Frontal cortex (tissue), 3 donors: ENCODE measurements at regions not wholly inside any gene's neighbourhood (a gene's known extent, or its start where the extent isn't known, plus 50 kb on each side); places are given as distances from the start of the nearest gene placed in this dataset.
"Not testable (repeated sequence)": the region's sequence is repeated elsewhere in the genome, so short reads cannot be mapped to it uniquely, and the experiment has no call there.

ENCODE experiments used
- DNase-seq, 2 donors: peaks; one replicate each; pipeline ENCODE4 v3.0.0; 2012; ENCODE audit warnings: low spot score in 2 of 2
- FAIRE-seq: peaks from 2 replicates; lab custom pipeline; 2012; peaks lifted over from hg19 to GRCh38; lab: Jason Lieb, UNC
- donor health status: control.
- donor health status: control.
- donor health status: control.

DNA sequence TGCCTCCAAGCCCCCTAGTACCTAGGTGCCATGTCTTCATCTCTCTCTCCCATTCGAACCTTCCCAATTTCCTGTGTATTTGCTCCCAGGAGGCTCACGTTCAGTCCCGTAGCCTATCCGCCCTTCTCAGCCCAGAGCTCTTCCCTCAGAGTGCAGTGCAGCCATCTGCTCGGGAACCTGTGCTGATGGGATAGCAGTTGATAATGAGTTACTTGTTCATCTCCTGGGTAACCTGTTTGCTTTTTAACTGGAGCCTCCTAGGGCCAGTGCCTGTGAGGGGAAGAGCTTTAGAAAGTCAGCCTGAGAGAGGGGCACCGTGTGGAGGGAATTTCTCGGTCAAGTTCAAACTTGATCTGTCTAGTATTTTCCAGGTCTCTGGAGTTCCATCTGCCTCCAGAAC, 229.8 kb upstream of the IL12B start:
- FAIRE-seq (no peak), DNase-seq (no peak)

DNA sequence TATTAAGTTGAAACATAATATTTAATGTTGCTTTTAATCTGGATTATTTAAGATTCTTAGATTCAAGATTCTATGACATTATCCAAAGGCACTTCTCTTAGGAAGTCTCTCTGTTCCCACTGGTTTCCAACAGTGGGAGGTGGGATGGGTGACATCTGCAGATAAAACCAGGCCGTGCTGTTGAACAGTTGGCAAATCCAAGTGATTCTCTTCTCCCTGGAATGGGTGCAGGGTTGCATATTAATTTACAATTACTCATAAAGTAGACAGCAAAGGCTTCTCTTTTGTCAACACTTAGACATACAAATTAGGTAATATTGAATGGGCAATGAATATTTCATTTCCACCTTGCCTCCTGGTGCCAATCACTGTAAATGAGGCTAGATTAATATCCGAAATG, 233.7 kb upstream of the IL12B start:
- no peak for DNase-seq
- no peak for FAIRE-seq

DNA sequence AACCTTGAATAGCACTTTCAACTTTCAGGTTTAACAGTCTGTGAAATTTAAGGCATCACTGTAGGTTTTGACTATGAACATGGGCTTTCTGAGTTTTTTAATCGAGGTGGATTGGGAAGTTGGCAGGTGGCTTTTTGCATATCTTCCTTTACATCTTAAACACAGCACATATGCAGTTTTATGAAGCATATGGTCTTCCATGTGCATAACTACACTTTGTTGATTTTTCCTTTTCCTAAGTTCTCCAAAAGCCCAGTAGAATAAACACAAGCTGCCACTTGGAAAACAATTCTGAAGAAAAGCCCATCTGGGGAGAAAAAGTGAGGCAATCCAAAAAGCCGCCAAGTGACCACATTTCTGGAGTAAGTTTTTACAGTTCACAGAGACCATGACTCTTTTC, 236.5 kb upstream of the IL12B start:
- FAIRE-seq: no peak
- DNase-seq: no peak

DNA sequence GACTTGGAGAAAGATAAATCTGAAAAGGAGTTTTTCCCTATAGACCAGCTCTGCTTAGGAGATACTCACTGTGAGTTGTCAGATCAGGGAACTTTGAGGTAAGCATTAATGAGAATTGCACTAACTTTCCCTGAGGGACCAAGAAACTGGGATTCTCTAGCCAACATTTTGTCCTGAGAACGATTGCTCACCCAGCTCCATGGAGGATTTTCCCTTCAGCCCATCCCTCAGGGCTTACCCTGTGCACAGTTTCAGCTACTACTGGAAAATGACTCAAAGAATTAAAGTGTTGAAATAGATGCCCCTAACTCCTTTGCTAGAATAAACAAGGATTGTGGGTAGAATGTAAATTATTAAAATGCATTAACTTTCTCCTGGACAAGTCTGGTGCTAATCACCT, 237.2 kb upstream of the IL12B start:
- FAIRE-seq (no peak), DNase-seq (no peak)

DNA sequence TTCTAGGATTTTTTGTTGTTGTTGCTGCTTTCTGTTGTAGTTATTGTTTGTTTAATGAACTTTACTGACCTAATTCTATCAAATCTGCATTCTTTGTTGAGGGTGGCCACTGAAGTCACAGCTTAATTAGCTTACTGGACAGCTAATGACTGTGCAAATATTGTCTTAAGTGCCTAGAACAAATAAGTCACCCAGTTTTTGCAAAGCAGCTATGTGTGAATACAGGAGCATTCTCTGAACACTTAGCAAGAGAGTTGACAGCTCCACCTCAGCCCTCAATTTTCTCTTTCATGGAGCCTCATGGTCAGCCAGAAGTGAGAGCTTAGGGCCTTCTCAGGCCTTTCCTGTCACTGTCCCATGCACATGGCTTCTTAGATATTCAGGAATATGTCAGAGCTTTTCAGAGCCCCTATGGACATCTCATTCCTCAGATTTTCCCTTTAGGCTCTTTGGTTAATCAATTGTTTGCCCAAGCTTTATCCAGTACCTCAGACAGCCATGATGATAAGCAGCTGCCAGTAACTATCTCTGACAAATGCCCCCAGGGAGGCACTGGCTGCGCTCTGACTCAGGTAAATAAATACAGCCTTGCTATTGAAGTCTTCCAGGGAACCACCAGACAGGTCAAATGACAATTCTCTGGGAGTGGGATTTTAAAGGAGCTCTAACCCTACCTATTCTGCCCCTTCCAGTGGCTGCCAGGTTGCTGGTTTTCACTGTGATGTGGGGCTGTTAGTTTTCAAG, 241.4 kb upstream of the IL12B start:
- no peak for DNase-seq
- FAIRE-seq: no peak

DNA sequence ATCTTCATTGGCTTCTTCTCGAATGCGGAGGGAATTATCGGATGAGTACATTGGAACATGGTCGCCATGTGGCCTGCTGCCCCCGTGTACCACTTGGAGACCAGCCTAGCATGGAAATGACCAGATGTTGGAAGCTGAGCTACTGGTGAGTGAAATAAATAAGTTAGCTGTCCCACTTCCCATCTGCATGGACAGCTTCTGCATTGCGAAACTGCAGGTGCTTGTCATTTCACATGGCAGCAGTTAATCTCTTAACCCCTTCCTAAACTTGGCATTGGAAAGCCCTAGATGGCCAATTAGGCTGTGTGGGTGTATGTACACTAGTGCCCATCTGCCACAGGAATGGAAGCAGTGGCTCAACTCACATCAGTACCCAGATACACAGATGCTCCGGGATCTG, 246.6 kb upstream of the IL12B start:
- FAIRE-seq: no peak
- no peak for DNase-seq

DNA sequence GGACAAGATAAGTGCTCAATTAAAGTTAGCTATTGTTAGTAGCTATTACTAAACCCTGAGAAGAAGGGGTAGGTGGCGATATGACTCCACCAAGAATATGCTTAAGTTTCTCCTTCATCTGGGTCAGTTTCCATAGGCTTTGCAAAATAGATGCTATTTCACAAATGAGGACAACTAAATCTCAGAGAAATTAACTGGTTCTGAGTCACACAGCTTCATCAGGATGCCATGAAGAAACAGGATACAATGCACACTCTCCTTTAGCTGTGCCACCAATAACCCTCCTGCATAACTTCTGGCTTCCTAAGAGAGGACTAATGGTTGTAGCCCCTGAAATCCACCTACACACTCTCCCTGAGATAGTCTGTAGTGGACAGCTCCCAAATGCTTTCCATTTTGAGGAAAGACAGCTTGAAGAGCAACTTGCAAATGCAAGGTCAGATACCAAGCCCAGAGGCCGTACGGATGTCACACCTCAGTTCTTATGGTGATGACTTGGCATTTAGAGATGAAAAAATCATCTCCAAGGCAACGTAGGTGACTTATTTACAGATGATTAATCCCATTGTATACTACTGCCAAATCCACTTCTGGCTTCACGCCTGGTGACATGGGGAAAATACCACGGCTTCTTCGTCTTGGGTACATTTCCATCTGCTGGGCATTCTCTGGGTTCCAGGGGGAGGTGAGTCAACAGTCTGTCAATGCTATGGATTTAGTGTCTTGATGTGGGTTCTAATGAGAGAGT, 251.4 kb upstream of the IL12B start:
- DNase-seq: no peak
- no peak for FAIRE-seq

DNA sequence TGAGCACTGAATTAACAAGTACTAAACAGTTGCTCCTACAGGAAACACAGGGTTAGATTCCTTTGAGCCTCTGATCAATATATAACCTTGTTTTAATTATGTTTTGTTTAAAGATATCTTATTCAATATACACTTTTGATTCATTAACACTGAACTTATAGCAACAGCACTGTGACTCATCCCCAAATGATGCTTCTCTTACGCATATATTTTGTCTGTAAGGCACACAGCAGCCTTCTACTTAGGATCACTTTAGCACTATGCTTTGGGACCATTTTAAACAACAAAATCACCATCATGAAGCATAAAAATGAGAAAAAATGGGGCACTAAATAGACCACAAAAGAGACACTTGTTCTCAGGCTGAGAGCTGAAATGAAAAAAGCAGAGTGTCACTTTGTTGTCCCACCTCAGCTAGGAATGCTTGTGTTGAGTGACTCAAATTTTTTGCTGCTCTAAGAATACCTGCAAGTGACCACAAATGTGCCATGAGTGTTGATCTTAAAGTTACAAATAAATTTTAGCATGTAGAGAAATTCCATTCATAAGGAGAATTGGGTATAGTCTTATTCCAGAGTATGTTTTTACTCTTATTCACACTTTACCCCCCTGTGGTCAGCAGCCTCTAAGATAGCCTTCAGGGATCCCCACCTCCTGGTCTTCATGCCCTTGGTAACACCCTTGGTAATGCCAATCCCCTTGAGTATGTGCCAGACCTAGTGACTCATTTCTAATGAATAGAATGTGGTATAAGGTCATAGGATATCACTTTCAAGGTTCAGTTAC, 252.7 kb upstream of the IL12B start:
- DNase-seq: no peak

DNA sequence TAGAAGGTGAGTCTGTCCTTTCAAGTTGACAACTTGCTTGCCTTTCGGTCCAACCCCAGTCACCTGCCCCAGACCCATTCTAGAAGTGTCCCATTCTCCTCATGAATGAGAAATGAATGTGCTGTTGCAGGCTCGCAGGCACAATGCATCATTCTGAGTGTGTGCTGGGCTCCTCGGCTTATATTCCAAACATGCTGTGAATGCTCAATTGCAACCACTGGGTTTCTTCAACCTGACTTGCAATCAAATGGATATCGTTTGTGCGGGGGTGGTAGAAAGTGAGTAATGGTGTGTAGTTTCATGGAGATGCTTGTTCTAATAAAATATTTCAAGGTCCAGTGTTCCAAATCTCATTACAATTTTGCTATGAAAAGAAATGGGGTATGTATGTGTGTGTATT, 256.6 kb upstream of the IL12B start:
- no peak for FAIRE-seq

More for the DNA sequence above, 252.7 kb upstream of the IL12B start:
- FAIRE-seq: no peak

DNA sequence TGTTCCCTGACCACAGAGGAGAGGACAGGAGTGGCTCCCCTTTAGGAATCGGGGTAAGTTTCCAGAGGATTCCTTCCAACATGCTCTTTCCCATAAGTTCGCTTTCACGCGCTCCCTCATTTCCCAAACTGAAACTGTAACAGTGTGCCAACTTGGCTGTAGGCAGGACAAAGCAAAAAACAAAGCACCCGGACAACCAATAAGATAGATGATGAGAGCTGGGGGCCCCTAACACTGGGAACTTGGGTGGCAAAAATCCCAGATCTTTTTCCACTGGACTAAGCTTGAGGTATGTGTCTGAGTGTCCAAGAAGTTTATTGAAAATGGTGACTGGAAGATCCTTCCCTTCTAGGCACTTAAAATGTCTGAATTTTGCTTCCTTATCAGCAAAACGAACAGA, 258.7 kb upstream of the IL12B start:
- no peak for DNase-seq
- FAIRE-seq: no peak

More for the DNA sequence above, 256.6 kb upstream of the IL12B start:
- no peak for DNase-seq

DNA sequence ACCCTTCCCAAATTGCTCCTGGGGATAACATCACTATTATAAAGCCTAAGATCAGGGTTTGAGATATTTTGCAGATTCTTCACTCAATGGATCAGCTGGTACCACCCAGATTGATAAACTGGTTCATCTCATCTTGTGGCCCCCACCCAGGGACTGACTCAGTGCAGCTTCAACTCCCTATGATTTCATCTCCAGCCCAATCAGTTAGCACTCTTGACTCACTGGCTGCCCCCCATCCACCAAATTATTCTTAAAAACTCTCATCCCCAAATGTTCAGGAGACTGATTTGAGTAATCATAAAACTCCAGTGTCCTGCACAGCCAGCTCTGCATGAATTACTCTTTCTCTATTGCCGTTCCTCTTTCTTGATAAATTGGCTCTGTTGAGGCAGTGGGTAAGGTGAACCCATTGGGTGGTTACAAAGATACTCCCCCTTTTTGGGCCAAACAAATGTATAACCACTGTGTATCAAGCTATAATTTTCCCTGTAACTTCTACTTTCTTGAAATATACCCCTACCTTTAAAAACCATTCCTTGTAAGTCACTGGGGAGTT, 263.3 kb upstream of the IL12B start:
- no peak for DNase-seq
- no peak for FAIRE-seq

DNA sequence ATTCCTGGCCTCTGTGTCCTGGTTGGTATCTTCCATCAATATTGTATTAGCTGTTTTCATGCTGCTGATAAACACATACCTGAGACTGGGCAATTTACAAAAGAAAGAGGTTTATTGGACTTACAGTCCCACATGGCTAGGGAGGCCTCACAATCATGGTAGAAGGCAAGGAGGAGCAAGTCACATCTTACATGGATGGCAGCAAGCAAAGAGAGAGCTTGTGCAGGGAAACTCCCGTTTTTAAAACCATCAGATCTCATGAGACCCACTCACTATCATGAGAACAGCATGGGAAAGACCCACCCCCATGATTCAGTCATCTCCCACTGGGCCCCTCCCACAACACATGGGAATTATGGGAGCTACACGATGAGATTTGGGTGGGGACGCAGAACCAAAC, 265.3 kb upstream of the IL12B start:
- not testable (repeated sequence) for FAIRE-seq, DNase-seq

DNA sequence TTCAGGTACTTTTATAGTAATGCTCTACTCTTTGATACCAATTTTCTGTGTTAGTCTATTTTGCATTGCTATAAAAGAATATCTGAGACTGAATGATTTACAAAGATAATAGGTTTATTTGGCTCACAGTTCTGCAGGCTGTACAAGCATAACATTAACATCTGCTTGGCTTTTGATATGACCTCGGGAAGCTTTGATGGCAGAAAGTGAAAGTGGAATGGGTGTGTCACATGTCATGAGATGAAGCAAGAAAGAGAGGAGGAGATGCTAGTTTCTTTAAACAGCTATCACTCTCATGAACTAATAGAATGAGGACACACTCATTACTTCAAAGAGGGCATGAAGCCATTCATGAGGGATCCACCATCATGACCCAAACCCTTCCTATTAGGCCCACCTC, 270.9 kb upstream of the IL12B start:
- no peak for FAIRE-seq
- no peak for DNase-seq

DNA sequence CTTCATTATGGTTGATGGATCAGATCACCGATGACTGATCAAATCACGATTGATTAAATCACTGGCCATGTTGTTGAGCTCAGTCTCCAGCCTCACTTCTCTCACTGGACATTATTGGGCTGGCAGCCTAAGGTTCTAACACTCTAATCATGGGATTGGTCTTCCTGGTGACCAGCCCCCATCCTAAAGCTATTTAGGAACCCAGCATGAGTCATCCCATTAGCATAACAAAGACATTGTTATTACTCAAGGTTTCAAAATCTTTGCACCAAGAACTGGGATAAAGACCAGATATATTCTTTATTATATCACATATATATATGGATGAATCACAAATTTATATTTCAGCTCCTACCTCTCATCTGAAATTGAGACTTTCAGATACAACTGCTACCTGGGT, 272.1 kb upstream of the IL12B start:
- FAIRE-seq: no peak
- no peak for DNase-seq

DNA sequence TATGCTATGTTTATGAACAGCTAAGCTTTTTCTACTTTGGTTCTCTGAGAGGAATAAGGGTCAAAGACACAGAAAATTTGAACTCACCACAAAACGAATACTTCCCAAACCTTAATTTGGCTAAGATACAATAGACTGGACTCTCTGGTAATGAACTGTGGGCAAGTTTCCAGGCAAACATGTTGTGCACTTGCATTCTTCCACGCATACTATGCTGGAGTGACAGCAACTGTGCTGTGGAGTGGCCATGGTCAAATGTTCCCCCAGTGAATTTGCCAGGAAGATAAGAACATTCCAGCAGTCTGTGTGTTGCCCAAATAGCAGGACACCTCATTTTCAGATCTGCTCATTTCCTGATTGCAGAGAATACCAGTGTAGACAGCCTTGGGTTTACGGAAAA, 275.3 kb upstream of the IL12B start:
- FAIRE-seq (no peak), DNase-seq (no peak)

DNA sequence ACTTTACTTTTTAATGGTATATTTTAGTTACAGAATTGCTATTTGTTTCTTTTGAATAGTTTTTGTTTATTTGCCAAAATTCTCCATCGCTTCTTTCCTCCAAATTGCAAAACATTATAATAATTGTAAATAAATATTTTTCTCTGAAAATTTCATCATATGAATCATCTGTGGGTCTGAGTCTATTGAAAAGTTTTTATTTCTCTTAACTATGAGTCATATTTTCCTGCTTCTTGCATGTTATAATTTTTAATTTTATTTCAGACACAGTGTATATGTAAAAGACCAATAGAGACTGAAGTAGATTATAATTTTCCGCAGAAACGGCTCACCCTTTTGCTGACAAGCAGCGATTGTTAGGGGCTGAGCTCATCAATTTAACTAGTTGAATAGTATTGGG, 279.1 kb upstream of the IL12B start:
- peak; percentile 10 for FAIRE-seq
- no peak for DNase-seq

DNA sequence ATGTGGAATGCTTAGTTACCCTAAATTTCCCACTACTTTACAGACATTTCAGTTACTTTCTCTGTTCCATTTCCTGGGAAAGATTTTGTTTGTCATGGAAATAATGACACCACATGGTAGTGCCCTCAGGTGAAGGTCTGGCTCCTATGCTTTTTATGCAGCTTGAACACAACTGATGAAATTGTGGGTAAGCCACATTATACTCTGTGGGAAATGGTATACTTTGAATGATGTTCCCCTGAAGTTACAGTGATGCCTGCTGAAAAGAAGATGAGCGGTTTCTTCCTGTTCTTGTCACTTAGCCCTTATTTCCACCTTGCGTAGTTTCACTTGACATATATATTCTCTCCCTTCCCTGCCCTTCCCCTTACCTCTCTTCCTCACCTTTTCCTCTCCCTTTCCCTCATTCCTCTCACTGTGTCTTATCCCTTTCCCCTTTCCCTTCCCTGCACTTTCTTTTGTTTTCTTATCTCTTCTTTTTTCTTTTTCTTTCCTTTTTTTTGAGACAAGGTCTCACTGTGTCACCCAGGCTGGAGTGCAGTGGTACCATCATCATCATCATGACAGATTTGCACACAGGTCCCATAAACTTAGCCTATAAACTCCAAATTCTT, 280.8 kb upstream of the IL12B start:
- DNase-seq (no peak), FAIRE-seq (no peak)

DNA sequence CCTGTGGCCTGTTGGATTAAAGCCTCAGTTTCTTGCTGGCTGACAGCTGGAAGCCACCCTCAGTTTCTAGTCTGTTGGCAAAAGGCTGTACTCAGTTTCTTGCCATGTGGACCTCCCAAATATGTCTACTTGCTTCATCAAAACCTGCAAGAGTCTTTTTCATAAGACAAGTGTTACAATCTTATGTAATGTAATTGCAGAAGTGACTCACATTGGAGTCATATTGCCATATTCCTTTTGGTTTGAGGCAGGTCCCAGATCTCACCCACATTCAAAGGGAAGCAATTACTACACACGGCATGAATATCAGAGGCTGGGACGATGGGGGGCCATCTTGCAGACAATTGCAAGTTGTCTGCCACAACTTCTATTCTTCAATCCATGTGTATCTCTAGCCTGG, 286.7 kb upstream of the IL12B start:
- no peak for FAIRE-seq
- no peak for DNase-seq

DNA sequence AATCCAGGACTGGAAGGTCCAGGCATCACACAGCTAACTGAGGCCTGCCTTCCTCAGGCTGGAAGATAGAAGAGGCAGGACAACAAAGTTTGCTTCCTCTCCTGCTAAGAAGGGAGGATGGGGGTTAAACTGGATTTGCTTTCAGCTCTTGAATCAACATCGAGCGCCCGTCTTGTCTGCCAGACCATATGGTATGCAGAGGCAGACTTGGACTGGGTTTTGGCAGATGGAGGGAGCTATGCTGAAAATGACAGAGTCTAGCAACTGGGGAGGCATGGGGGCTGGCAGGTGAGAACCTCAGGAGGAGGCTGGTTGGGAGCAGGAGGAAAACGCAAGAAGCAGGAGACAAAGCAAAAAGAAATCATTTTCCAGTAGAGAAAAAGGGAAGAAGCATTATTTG, 289.5 kb upstream of the IL12B start:
- no peak for FAIRE-seq
- DNase-seq: no peak

DNA sequence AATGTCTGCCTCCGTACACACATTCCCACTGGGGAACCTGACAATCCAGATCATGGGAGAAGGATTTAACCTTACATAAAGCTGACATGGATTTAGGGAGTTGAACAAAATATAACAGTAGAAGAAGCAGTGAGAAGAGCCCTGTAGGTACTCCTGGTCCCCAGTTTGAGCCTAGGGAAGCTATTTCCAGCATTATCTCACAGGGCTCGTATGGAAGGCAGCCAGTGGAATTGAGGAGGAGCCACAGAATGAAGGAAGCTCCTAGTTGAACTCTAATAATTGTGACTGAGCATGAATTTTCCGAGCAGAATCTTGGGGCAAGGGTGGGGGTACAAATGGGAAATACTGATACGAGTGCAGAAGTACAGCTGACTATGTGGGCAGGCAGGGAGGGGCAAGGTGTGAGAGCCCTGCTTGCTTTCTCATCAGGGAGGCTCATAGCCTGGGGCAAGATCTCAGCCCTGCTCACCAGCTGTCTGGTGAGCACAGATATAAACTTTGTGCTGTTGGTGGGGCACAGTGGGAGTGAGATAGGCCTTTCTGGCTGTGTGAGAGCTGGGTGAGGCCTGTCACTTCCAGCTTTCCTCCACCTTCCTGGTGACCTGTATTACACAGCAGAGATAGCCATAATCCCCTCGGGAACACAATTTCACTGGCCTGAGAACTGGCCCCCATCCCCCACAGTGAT, 290.7 kb upstream of the IL12B start:
- DNase-seq (no peak), FAIRE-seq (no peak)
